ENCODE measurements at regions not wholly inside any gene's neighbourhood (a gene's known extent, or its start where the extent isn't known, plus 50 kb on each side); places are given as distances from the start of the nearest gene placed in this dataset.

GRCh38 chr13:73514208-73514607 lies 455.4 kb downstream of the KLF5 start:
- H3K4me1 ChIP-seq (ENCODE audit: control insufficient read depth, insufficient read depth, low read length, unreplicated experiment): no peaks in the 10 kb centered on the region
- no peaks in the 10 kb centered on the region for H3K36me3 ChIP-seq (ENCODE audit: insufficient read depth, low read length)
- H3K4me3 ChIP-seq (ENCODE audit: low read depth, low read length): no peak overlapping the region
- H2AFZ ChIP-seq (ENCODE audit: low read length, unreplicated experiment): no peak overlapping the region
- no peaks in the 10 kb centered on the region for H3K27me3 ChIP-seq (ENCODE audit: insufficient read depth, low read length)
- no peak overlapping the region for H3K27ac ChIP-seq (ENCODE audit: low read depth, low read length)
- no peaks in the 10 kb centered on the region for H3K79me2 ChIP-seq (ENCODE audit: control insufficient read depth, insufficient read depth, low read length, unreplicated experiment)

GRCh38 chr13:73513751-73514150 lies 454.9 kb downstream of the KLF5 start:
- no peaks in the 10 kb centered on the region for H3K4me1 ChIP-seq (ENCODE audit: control insufficient read depth, insufficient read depth, low read length, unreplicated experiment)
- no peak overlapping the region for H3K4me3 ChIP-seq (ENCODE audit: low read depth, low read length)
- H3K79me2 ChIP-seq (ENCODE audit: control insufficient read depth, insufficient read depth, low read length, unreplicated experiment): no peaks in the 10 kb centered on the region
- no peak overlapping the region for H2AFZ ChIP-seq (ENCODE audit: low read length, unreplicated experiment)
- H3K27ac ChIP-seq (ENCODE audit: low read depth, low read length): no peak overlapping the region
- H3K36me3 ChIP-seq (ENCODE audit: insufficient read depth, low read length): no peaks in the 10 kb centered on the region
- H3K27me3 ChIP-seq (ENCODE audit: insufficient read depth, low read length): no peaks in the 10 kb centered on the region

DNA sequence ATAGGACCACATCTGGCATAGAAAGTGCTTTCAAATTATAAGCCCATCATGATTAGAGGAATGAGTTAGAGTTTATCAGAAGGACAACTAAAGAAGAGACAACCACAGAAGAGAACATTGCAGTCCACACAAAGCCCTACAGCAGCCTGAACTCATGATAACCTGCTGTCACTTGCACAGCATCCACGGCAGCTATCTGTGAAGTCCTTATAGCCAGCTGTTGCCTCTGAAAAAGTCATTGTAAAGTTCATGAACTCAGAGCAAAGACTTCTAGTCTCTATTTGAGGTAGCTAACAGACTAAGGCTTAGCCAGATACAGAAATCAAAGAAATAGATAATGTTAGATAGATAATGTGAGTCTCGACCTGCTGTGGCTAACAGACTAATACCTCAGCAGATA lies 450.0 kb downstream of the KLF5 start:
- Histone ChIP-seq H3K4me1 (ENCODE audit: control insufficient read depth, insufficient read depth, low read length, unreplicated experiment) (no peaks in the 10 kb centered on the region), H3K36me3 (ENCODE audit: insufficient read depth, low read length) (no peaks in the 10 kb centered on the region), H3K79me2 (ENCODE audit: control insufficient read depth, insufficient read depth, low read length, unreplicated experiment) (no peaks in the 10 kb centered on the region), H3K27ac (ENCODE audit: low read depth, low read length) (no peak overlapping the region), H3K4me3 (ENCODE audit: low read depth, low read length) (no peak overlapping the region), H2AFZ (ENCODE audit: low read length, unreplicated experiment) (no peak overlapping the region), H3K27me3 (ENCODE audit: insufficient read depth, low read length) (no peaks in the 10 kb centered on the region)

- H2AFZ ChIP-seq (ENCODE audit: low read length, unreplicated experiment): no peak overlapping the region
- H3K4me3 ChIP-seq (ENCODE audit: low read depth, low read length): no peak overlapping the region
- no peaks in the 10 kb centered on the region for H3K27me3 ChIP-seq (ENCODE audit: insufficient read depth, low read length)
- H3K4me1 ChIP-seq (ENCODE audit: control insufficient read depth, insufficient read depth, low read length, unreplicated experiment): no peaks in the 10 kb centered on the region
- no peak overlapping the region for H3K27ac ChIP-seq (ENCODE audit: low read depth, low read length)
- H3K79me2 ChIP-seq (ENCODE audit: control insufficient read depth, insufficient read depth, low read length, unreplicated experiment): no peaks in the 10 kb centered on the region
- H3K36me3 ChIP-seq (ENCODE audit: insufficient read depth, low read length): no peaks in the 10 kb centered on the region
Measured at GRCh38 chr13:73505376-73505890, 446.6 kb downstream of the KLF5 start.

DNA sequence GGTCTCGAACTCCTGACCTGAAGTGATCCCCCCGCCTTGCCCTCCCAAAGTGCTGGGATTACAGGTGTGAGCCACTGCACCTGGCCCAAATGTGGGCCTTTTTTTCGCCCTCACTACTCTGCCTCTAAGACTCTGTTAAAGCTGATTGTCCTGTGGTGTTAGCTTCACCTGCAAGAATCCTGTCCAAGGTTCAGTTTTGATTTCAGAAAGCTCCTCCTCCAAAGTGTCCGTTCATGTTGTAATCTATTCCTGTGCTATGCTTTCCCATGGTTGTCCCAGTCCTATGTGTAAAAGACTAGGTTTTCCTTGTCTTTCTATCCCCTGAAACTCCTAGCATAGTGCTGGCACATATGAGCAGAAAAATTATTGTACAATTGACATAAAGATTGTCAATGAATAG lies 440.9 kb downstream of the KLF5 start:
- Histone ChIP-seq H3K27ac (ENCODE audit: low read depth, low read length) (no peak overlapping the region), H3K79me2 (ENCODE audit: control insufficient read depth, insufficient read depth, low read length, unreplicated experiment) (no peaks in the 10 kb centered on the region), H3K4me1 (ENCODE audit: control insufficient read depth, insufficient read depth, low read length, unreplicated experiment) (no peaks in the 10 kb centered on the region), H3K27me3 (ENCODE audit: insufficient read depth, low read length) (no peaks in the 10 kb centered on the region), H3K4me3 (ENCODE audit: low read depth, low read length) (no peak overlapping the region), H3K36me3 (ENCODE audit: insufficient read depth, low read length) (no peaks in the 10 kb centered on the region), H2AFZ (ENCODE audit: low read length, unreplicated experiment) (no peak overlapping the region)

DNA sequence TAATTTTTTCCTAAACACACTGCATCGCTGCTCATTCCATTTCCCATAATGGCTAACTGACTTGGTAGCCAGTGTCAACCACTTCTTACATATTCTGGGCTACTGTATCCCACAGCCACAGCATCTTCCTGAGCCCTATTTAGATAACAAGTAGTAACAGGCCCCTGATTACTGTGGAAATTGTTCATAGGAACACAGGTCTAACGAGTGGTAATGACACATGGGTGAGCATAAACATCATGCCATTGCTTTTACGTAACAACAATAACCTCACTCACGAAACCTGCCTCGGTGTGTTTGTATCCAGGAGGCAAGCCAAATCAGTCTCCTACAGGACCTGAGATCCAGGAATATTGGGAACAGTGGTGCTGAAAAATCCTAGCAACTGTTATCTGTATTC lies 438.6 kb downstream of the KLF5 start:
- H3K79me2 ChIP-seq (ENCODE audit: control insufficient read depth, insufficient read depth, low read length, unreplicated experiment): no peaks in the 10 kb centered on the region
- no peaks in the 10 kb centered on the region for H3K36me3 ChIP-seq (ENCODE audit: insufficient read depth, low read length)
- H3K27ac ChIP-seq (ENCODE audit: low read depth, low read length): no peak overlapping the region
- no peak overlapping the region for H2AFZ ChIP-seq (ENCODE audit: low read length, unreplicated experiment)
- peaks cover 7% of the 10 kb centered on the region for H3K4me1 ChIP-seq (ENCODE audit: control insufficient read depth, insufficient read depth, low read length, unreplicated experiment)
- H3K4me3 ChIP-seq (ENCODE audit: low read depth, low read length): no peak overlapping the region
- no peaks in the 10 kb centered on the region for H3K27me3 ChIP-seq (ENCODE audit: insufficient read depth, low read length)

- Histone ChIP-seq H2AFZ (ENCODE audit: low read length, unreplicated experiment) (no peak overlapping the region), H3K27me3 (ENCODE audit: insufficient read depth, low read length) (no peaks in the 10 kb centered on the region), H3K79me2 (ENCODE audit: control insufficient read depth, insufficient read depth, low read length, unreplicated experiment) (no peaks in the 10 kb centered on the region), H3K4me3 (ENCODE audit: low read depth, low read length) (no peak overlapping the region), H3K36me3 (ENCODE audit: insufficient read depth, low read length) (no peaks in the 10 kb centered on the region), H3K4me1 (ENCODE audit: control insufficient read depth, insufficient read depth, low read length, unreplicated experiment) (peaks cover 7% of the 10 kb centered on the region), H3K27ac (ENCODE audit: low read depth, low read length) (no peak overlapping the region)
Measured at GRCh38 chr13:73496711-73497110, 437.9 kb downstream of the KLF5 start.

- Histone ChIP-seq H3K4me3 (ENCODE audit: low read depth, low read length) (no peak overlapping the region), H3K27me3 (ENCODE audit: insufficient read depth, low read length) (no peaks in the 10 kb centered on the region), H3K27ac (ENCODE audit: low read depth, low read length) (no peak overlapping the region), H2AFZ (ENCODE audit: low read length, unreplicated experiment) (peak overlapping the region; percentile 2), H3K36me3 (ENCODE audit: insufficient read depth, low read length) (no peaks in the 10 kb centered on the region), H3K79me2 (ENCODE audit: control insufficient read depth, insufficient read depth, low read length, unreplicated experiment) (no peaks in the 10 kb centered on the region), H3K4me1 (ENCODE audit: control insufficient read depth, insufficient read depth, low read length, unreplicated experiment) (peaks cover 7% of the 10 kb centered on the region)
Measured at GRCh38 chr13:73492811-73493210, 434.0 kb downstream of the KLF5 start.

GRCh38 chr13:73482556-73482955 lies 423.8 kb downstream of the KLF5 start:
- H3K36me3 ChIP-seq (ENCODE audit: insufficient read depth, low read length): no peaks in the 10 kb centered on the region
- H3K79me2 ChIP-seq (ENCODE audit: control insufficient read depth, insufficient read depth, low read length, unreplicated experiment): no peaks in the 10 kb centered on the region
- H3K4me3 ChIP-seq (ENCODE audit: low read depth, low read length): no peak overlapping the region
- no peak overlapping the region for H3K27ac ChIP-seq (ENCODE audit: low read depth, low read length)
- H3K4me1 ChIP-seq (ENCODE audit: control insufficient read depth, insufficient read depth, low read length, unreplicated experiment): no peaks in the 10 kb centered on the region
- H2AFZ ChIP-seq (ENCODE audit: low read length, unreplicated experiment): no peak overlapping the region
- H3K27me3 ChIP-seq (ENCODE audit: insufficient read depth, low read length): no peaks in the 10 kb centered on the region

GRCh38 chr13:73481886-73482445 lies 423.2 kb downstream of the KLF5 start:
- no peak overlapping the region for H2AFZ ChIP-seq (ENCODE audit: low read length, unreplicated experiment)
- no peaks in the 10 kb centered on the region for H3K27me3 ChIP-seq (ENCODE audit: insufficient read depth, low read length)
- H3K79me2 ChIP-seq (ENCODE audit: control insufficient read depth, insufficient read depth, low read length, unreplicated experiment): no peaks in the 10 kb centered on the region
- H3K4me1 ChIP-seq (ENCODE audit: control insufficient read depth, insufficient read depth, low read length, unreplicated experiment): no peaks in the 10 kb centered on the region
- no peak overlapping the region for H3K4me3 ChIP-seq (ENCODE audit: low read depth, low read length)
- H3K36me3 ChIP-seq (ENCODE audit: insufficient read depth, low read length): no peaks in the 10 kb centered on the region
- no peak overlapping the region for H3K27ac ChIP-seq (ENCODE audit: low read depth, low read length)

- H2AFZ ChIP-seq (ENCODE audit: low read length, unreplicated experiment): no peak overlapping the region
- H3K4me3 ChIP-seq (ENCODE audit: low read depth, low read length): no peak overlapping the region
- H3K36me3 ChIP-seq (ENCODE audit: insufficient read depth, low read length): no peaks in the 10 kb centered on the region
- H3K79me2 ChIP-seq (ENCODE audit: control insufficient read depth, insufficient read depth, low read length, unreplicated experiment): no peaks in the 10 kb centered on the region
- no peak overlapping the region for H3K27ac ChIP-seq (ENCODE audit: low read depth, low read length)
- no peaks in the 10 kb centered on the region for H3K27me3 ChIP-seq (ENCODE audit: insufficient read depth, low read length)
- no peaks in the 10 kb centered on the region for H3K4me1 ChIP-seq (ENCODE audit: control insufficient read depth, insufficient read depth, low read length, unreplicated experiment)
Measured at GRCh38 chr13:73480779-73481559, 422.2 kb downstream of the KLF5 start.
